GM23338 (cell line): ENCODE measurements at regions not wholly inside any gene's neighbourhood (a gene's known extent, or its start where the extent isn't known, plus 50 kb on each side); places are given as distances from the start of the nearest gene placed in this dataset.
A peak's percentile ranks its signal among the peaks of the same experiment; 100 is the strongest.

ENCODE experiments used
- ATAC-seq: fragments of 200-7000 bp; cut with Tn5 transposase; 3 replicates; pipeline ENCODE4 v1.9.1; 2020
- DNase-seq: peaks from one replicate; pipeline ENCODE4 v3.0.0-alpha.2; 2015; ENCODE audit warnings: low spot score
- H2AFZ ChIP-seq: fragments of 200-600 bp; sonication (generic); 2 replicates; pipeline ENCODE4 v1.8.0; 2016; ENCODE audit warnings: antibody characterized with exemption, mild to moderate bottlenecking, moderate library complexity
- H3F3A ChIP-seq: fragments of 200-600 bp; sonication (generic); replicated peaks from 2 replicates; pipeline ENCODE4 v1.8.0; 2017; ENCODE audit warnings: antibody characterized with exemption, mixed run types, low read depth
- H3K27ac ChIP-seq: fragments of 200-600 bp; sonication (generic); 2 replicates; pipeline ENCODE4 v1.6.1; 2016; ENCODE audit warnings: low read depth
- H3K27me3 ChIP-seq: fragments of 200-600 bp; sonication (generic); 2 replicates; pipeline ENCODE4 v1.8.0; 2016; ENCODE audit warnings: mild to moderate bottlenecking, mixed run types, moderate library complexity; ENCODE audit not compliant: insufficient read depth
- H3K36me3 ChIP-seq: fragments of 200-600 bp; sonication (generic); 2 replicates; pipeline ENCODE4 v1.8.0; 2016; ENCODE audit warnings: mild to moderate bottlenecking; ENCODE audit not compliant: insufficient read depth
- H3K4me1 ChIP-seq: fragments of 200-600 bp; sonication (generic); 2 replicates; pipeline ENCODE4 v1.8.0; 2016; ENCODE audit warnings: mild to moderate bottlenecking, moderate library complexity; ENCODE audit not compliant: insufficient read depth
- H3K4me2 ChIP-seq: fragments of 200-600 bp; sonication (generic); 2 replicates; pipeline ENCODE4 v1.7.1; 2017; ENCODE audit warnings: mixed run types
- H3K4me3 ChIP-seq: fragments of 200-600 bp; sonication (generic); 2 replicates; pipeline ENCODE4 v1.6.1; 2016; ENCODE audit warnings: mixed run types
- H3K79me2 ChIP-seq: fragments of 200-600 bp; sonication (generic); replicated peaks from 2 replicates; pipeline ENCODE4 v1.8.0; 2017; ENCODE audit warnings: mild to moderate bottlenecking; ENCODE audit not compliant: insufficient read depth
- H3K9me2 ChIP-seq: fragments of 200-600 bp; sonication (generic); 2 replicates; pipeline ENCODE4 v1.8.0; 2017; ENCODE audit not compliant: insufficient read depth
- H4K20me1 ChIP-seq: fragments of 200-600 bp; sonication (generic); replicated peaks from 2 replicates; pipeline ENCODE4 v1.8.0; 2017; ENCODE audit warnings: mild to moderate bottlenecking; ENCODE audit not compliant: insufficient read depth
- H3K27ac Mint-ChIP-seq: 2 replicates; pipeline ENCODE4 v1.8.0; 2020; ENCODE audit warnings: inconsistent platforms, mild to moderate bottlenecking, moderate library complexity, mixed read lengths
- H3K27me3 Mint-ChIP-seq: 3 replicates; pipeline ENCODE4 v1.8.0; 2022; ENCODE audit warnings: low read depth, mild to moderate bottlenecking, moderate library complexity, mixed read lengths, inconsistent platforms; ENCODE audit not compliant: insufficient read depth, poor library complexity
- H3K36me3 Mint-ChIP-seq: 3 replicates; pipeline ENCODE4 v1.8.0; 2021; ENCODE audit warnings: low read depth, mild to moderate bottlenecking, inconsistent platforms, moderate library complexity, mixed read lengths
- H3K4me1 Mint-ChIP-seq: 3 replicates; pipeline ENCODE4 v1.8.0; 2020; ENCODE audit warnings: mild to moderate bottlenecking, inconsistent platforms, mixed read lengths
- H3K4me3 Mint-ChIP-seq: 3 replicates; pipeline ENCODE4 v1.8.0; 2021; ENCODE audit warnings: moderate library complexity, mild to moderate bottlenecking, inconsistent platforms, mixed read lengths
- H3K9me3 Mint-ChIP-seq: 3 replicates; pipeline ENCODE4 v1.8.0; 2020; ENCODE audit warnings: moderate library complexity, mild to moderate bottlenecking, inconsistent platforms, mixed read lengths
- EZH2 ChIP-seq: fragments of 200-600 bp; sonication (generic); IDR thresholded peaks from one replicate; pipeline ENCODE4 v1.8.0; 2017; ENCODE audit warnings: antibody characterized with exemption, mild to moderate bottlenecking, low read depth; ENCODE audit not compliant: unreplicated experiment
- JUNB ChIP-seq: IDR thresholded peaks from one replicate; pipeline ENCODE4 v1.6.1; 2016; ENCODE audit warnings: antibody characterized with exemption; ENCODE audit not compliant: unreplicated experiment
- POLR2AphosphoS5 ChIP-seq: IDR thresholded peaks from 2 replicates; pipeline ENCODE4 v1.6.1; 2016; ENCODE audit warnings: antibody characterized with exemption, low read depth
- TF ChIP-seq, protein P1 (sequence below): fragments of 250-450 bp; sonication (Bioruptor Pico); IDR thresholded peaks from 2 replicates; pipeline ENCODE4 v1.5.0; 2020; ENCODE audit warnings: mild to moderate bottlenecking, moderate library complexity

DNA sequence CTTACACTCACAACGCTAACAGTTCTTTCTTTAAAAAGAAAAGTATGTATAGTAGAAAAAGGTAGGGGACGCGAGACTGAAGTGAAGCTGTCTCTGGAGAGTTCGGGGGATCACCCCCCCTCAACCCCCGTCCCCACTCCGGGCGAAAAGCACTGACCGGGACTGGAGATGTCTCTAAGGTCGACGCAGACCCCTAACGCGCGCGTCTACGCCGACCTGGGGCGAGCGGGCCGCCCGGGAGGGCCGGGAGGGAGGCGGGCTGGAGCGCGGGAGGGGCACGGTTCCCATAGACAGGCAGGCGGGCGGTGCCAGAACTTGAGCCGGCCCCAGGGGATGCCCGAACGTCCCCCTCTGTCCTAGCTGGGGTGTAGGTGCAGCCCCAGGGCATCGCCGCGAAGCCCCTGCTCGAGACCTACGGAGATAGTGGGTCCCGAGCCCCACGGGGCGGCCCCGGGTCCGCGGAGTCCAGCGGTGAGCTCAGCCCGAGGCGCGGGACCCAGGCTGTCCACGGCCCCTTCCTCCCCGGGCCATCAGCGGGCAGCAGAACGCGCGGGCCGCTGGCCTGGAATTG lies 82.2 kb downstream of the CHRNA1 start:
- peak overlapping the region; percentile 80 for H3K4me3 ChIP-seq
- H3K4me2 ChIP-seq: peak overlapping the region; percentile 95
- Mint-ChIP-seq H3K27ac (no peak overlapping the region), H3K4me3 (peak overlapping the region; percentile 71), H3K9me3 (no peaks in the 10 kb centered on the region), H3K4me1 (peaks cover 20% of the 10 kb centered on the region), H3K36me3 (no peaks in the 10 kb centered on the region), H3K27me3 (peaks cover 34% of the 10 kb centered on the region)
- peak overlapping the region; percentile 99 for H2AFZ ChIP-seq
- H3K79me2 ChIP-seq: no peaks in the 10 kb centered on the region
- no peaks in the 10 kb centered on the region for H3K36me3 ChIP-seq
- no peaks in the 10 kb centered on the region for H3K9me2 ChIP-seq
- H3F3A ChIP-seq: 0 out of 2 replicates have a peak, but pooled peaks cover 3% of the 10 kb centered on the region
- TF ChIP-seq EZH2 (no peak), POLR2AphosphoS5 (no peak), JUNB (no peak)
- TF ChIP-seq, protein P1, sequence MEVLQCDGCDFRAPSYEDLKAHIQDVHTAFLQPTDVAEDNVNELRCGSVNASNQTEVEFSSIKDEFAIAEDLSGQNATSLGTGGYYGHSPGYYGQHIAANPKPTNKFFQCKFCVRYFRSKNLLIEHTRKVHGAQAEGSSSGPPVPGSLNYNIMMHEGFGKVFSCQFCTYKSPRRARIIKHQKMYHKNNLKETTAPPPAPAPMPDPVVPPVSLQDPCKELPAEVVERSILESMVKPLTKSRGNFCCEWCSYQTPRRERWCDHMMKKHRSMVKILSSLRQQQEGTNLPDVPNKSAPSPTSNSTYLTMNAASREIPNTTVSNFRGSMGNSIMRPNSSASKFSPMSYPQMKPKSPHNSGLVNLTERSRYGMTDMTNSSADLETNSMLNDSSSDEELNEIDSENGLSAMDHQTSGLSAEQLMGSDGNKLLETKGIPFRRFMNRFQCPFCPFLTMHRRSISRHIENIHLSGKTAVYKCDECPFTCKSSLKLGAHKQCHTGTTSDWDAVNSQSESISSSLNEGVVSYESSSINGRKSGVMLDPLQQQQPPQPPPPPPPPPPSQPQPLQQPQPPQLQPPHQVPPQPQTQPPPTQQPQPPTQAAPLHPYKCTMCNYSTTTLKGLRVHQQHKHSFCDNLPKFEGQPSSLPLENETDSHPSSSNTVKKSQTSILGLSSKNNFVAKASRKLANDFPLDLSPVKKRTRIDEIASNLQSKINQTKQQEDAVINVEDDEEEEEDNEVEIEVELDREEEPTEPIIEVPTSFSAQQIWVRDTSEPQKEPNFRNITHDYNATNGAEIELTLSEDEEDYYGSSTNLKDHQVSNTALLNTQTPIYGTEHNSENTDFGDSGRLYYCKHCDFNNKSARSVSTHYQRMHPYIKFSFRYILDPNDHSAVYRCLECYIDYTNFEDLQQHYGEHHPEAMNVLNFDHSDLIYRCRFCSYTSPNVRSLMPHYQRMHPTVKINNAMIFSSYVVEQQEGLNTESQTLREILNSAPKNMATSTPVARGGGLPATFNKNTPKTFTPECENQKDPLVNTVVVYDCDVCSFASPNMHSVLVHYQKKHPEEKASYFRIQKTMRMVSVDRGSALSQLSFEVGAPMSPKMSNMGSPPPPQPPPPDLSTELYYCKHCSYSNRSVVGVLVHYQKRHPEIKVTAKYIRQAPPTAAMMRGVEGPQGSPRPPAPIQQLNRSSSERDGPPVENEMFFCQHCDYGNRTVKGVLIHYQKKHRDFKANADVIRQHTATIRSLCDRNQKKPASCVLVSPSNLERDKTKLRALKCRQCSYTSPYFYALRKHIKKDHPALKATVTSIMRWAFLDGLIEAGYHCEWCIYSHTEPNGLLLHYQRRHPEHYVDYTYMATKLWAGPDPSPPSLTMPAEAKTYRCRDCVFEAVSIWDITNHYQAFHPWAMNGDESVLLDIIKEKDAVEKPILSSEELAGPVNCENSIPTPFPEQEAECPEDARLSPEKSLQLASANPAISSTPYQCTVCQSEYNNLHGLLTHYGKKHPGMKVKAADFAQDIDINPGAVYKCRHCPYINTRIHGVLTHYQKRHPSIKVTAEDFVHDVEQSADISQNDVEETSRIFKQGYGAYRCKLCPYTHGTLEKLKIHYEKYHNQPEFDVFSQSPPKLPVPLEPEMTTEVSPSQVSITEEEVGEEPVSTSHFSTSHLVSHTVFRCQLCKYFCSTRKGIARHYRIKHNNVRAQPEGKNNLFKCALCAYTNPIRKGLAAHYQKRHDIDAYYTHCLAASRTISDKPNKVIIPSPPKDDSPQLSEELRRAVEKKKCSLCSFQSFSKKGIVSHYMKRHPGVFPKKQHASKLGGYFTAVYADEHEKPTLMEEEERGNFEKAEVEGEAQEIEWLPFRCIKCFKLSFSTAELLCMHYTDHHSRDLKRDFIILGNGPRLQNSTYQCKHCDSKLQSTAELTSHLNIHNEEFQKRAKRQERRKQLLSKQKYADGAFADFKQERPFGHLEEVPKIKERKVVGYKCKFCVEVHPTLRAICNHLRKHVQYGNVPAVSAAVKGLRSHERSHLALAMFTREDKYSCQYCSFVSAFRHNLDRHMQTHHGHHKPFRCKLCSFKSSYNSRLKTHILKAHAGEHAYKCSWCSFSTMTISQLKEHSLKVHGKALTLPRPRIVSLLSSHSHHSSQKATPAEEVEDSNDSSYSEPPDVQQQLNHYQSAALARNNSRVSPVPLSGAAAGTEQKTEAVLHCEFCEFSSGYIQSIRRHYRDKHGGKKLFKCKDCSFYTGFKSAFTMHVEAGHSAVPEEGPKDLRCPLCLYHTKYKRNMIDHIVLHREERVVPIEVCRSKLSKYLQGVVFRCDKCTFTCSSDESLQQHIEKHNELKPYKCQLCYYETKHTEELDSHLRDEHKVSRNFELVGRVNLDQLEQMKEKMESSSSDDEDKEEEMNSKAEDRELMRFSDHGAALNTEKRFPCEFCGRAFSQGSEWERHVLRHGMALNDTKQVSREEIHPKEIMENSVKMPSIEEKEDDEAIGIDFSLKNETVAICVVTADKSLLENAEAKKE (CRISPR knock-in tag): no peak
- peaks cover 13% of the 10 kb centered on the region for H3K4me1 ChIP-seq
- H3K27ac ChIP-seq: no peak overlapping the region
- H4K20me1 ChIP-seq: no peaks in the 10 kb centered on the region; the same call in 1 of the 2 replicates
- H3K27me3 ChIP-seq: peaks cover 63% of the 10 kb centered on the region
- ATAC-seq: peak; percentile 61
- DNase-seq: peak; percentile 64
